Activated CD4-positive, alpha-beta T cell treated with anti-CD3 and anti-CD28 coated beads, Interleukin-2, amount 10 ng/mL, durations not matched to agents 7 days and 5 days (primary cell): ENCODE measurements at regions not wholly inside any gene's neighbourhood (a gene's known extent, or its start where the extent isn't known, plus 50 kb on each side); places are given as distances from the start of the nearest gene placed in this dataset.
"Not testable (repeated sequence)": the region's sequence is repeated elsewhere in the genome, so short reads cannot be mapped to it uniquely, and the experiment has no call there.

Experiments
- CTCF ChIA-PET: fragments of 350-600 bp; sonication (Branson Sonifier 250); formaldehyde crosslinking; loops from one replicate; lab custom pipeline; 2021; ENCODE audit warnings: antibody characterized with exemption; lab: Charles Lee
- POLR2A ChIA-PET: fragments of 350-600 bp; sonication (Branson Sonifier 250); formaldehyde crosslinking; loops from one replicate; lab custom pipeline; 2021; ENCODE audit warnings: antibody characterized with exemption; lab: Charles Lee
- DNase-seq: peaks from one replicate; pipeline ENCODE4 v3.0.0-alpha.2; 2020
- H3K27ac Mint-ChIP-seq: one replicate; pipeline ENCODE4 v1.8.0; 2021; ENCODE audit warnings: mild to moderate bottlenecking, moderate library complexity, mixed read lengths
- H3K27me3 Mint-ChIP-seq: one replicate; pipeline ENCODE4 v1.8.0; 2021; ENCODE audit warnings: mixed read lengths
- H3K36me3 Mint-ChIP-seq: one replicate; pipeline ENCODE4 v1.8.0; 2021; ENCODE audit warnings: low read depth, mixed read lengths
- H3K4me1 Mint-ChIP-seq: one replicate; pipeline ENCODE4 v1.8.0; 2021; ENCODE audit warnings: mixed read lengths
- H3K4me3 Mint-ChIP-seq: one replicate; pipeline ENCODE4 v1.8.0; 2021; ENCODE audit warnings: mild to moderate bottlenecking, moderate library complexity, mixed read lengths
- H3K9me3 Mint-ChIP-seq: one replicate; pipeline ENCODE4 v1.8.0; 2021; ENCODE audit warnings: mixed read lengths

- no peaks in the 10 kb centered on the region for H3K36me3 Mint-ChIP-seq
- CTCF ChIA-PET: no interaction called here
- H3K4me3 Mint-ChIP-seq: no peak overlapping the region
- peaks cover 2% of the 10 kb centered on the region for H3K9me3 Mint-ChIP-seq
- H3K27ac Mint-ChIP-seq: no peak overlapping the region
- peaks cover 4% of the 10 kb centered on the region for H3K27me3 Mint-ChIP-seq
- POLR2A ChIA-PET: no interaction called here
- no peak for DNase-seq
- no peaks in the 10 kb centered on the region for H3K4me1 Mint-ChIP-seq
Observed at GRCh38 chr3:134106580-134106979, 76.9 kb upstream of the SLCO2A1 start.

GRCh38 chr3:134105876-134106556 is 76.3 kb upstream of the SLCO2A1 start:
- Mint-ChIP-seq H3K36me3 (no peaks in the 10 kb centered on the region), H3K27me3 (peaks cover 4% of the 10 kb centered on the region), H3K9me3 (peaks cover 2% of the 10 kb centered on the region), H3K4me3 (no peak overlapping the region), H3K27ac (no peak overlapping the region), H3K4me1 (no peaks in the 10 kb centered on the region)
- no peak for DNase-seq
- POLR2A ChIA-PET: no interaction called here
- CTCF ChIA-PET: no interaction called here

- ChIA-PET CTCF (no interaction called here), POLR2A (no interaction called here)
- Mint-ChIP-seq H3K27me3 (peaks cover 8% of the 10 kb centered on the region), H3K36me3 (no peaks in the 10 kb centered on the region), H3K27ac (no peak overlapping the region), H3K4me3 (no peak overlapping the region), H3K9me3 (no peaks in the 10 kb centered on the region), H3K4me1 (no peaks in the 10 kb centered on the region)
- no peak for DNase-seq
Observed at GRCh38 chr3:134104031-134104430, 74.3 kb upstream of the SLCO2A1 start.

GRCh38 chr3:134103470-134103869 is 73.7 kb upstream of the SLCO2A1 start:
- H3K36me3 Mint-ChIP-seq: no peaks in the 10 kb centered on the region
- no peak overlapping the region for H3K27ac Mint-ChIP-seq
- no peak for DNase-seq
- POLR2A ChIA-PET: no interaction called here
- H3K9me3 Mint-ChIP-seq: no peaks in the 10 kb centered on the region
- peaks cover 12% of the 10 kb centered on the region for H3K27me3 Mint-ChIP-seq
- CTCF ChIA-PET: no interaction called here
- no peak overlapping the region for H3K4me3 Mint-ChIP-seq
- H3K4me1 Mint-ChIP-seq: no peaks in the 10 kb centered on the region

GRCh38 chr3:134102976-134103375 is 73.3 kb upstream of the SLCO2A1 start:
- POLR2A ChIA-PET: no interaction called here
- Mint-ChIP-seq H3K4me1 (no peaks in the 10 kb centered on the region), H3K27me3 (peaks cover 12% of the 10 kb centered on the region)

GRCh38 chr3:134096214-134096613 is 66.5 kb upstream of the SLCO2A1 start:
- POLR2A ChIA-PET, H3K27me3 Mint-ChIP-seq, H3K9me3 Mint-ChIP-seq, DNase-seq, H3K36me3 Mint-ChIP-seq, CTCF ChIA-PET, H3K4me3 Mint-ChIP-seq, H3K27ac Mint-ChIP-seq, H3K4me1 Mint-ChIP-seq: not testable (repeated sequence)

More at GRCh38 chr3:134102976-134103375, 73.3 kb upstream of the SLCO2A1 start:
- no peaks in the 10 kb centered on the region for H3K36me3 Mint-ChIP-seq
- no peaks in the 10 kb centered on the region for H3K9me3 Mint-ChIP-seq
- DNase-seq: no peak
- no peak overlapping the region for H3K27ac Mint-ChIP-seq
- CTCF ChIA-PET: no interaction called here
- no peak overlapping the region for H3K4me3 Mint-ChIP-seq

- no peaks in the 10 kb centered on the region for H3K36me3 Mint-ChIP-seq
- no peak overlapping the region for H3K4me3 Mint-ChIP-seq
- H3K27me3 Mint-ChIP-seq: peaks cover 8% of the 10 kb centered on the region
- ChIA-PET POLR2A (no interaction called here), CTCF (no interaction called here)
- no peaks in the 10 kb centered on the region for H3K9me3 Mint-ChIP-seq
- no peaks in the 10 kb centered on the region for H3K4me1 Mint-ChIP-seq
- H3K27ac Mint-ChIP-seq: no peak overlapping the region
- DNase-seq: no peak
Observed at GRCh38 chr3:134095005-134095404, 65.3 kb upstream of the SLCO2A1 start.

GRCh38 chr3:134094491-134094890 is 64.8 kb upstream of the SLCO2A1 start:
- Mint-ChIP-seq H3K27ac (no peak overlapping the region), H3K9me3 (no peaks in the 10 kb centered on the region), H3K27me3 (peaks cover 6% of the 10 kb centered on the region), H3K4me1 (no peaks in the 10 kb centered on the region), H3K4me3 (no peak overlapping the region), H3K36me3 (no peaks in the 10 kb centered on the region)
- no peak for DNase-seq
- CTCF ChIA-PET: no interaction called here
- POLR2A ChIA-PET: no interaction called here

- ChIA-PET POLR2A (no interaction called here), CTCF (no interaction called here)
- Mint-ChIP-seq H3K36me3 (no peaks in the 10 kb centered on the region), H3K4me3 (no peak overlapping the region), H3K27me3 (peaks cover 3% of the 10 kb centered on the region), H3K9me3 (no peaks in the 10 kb centered on the region), H3K4me1 (no peaks in the 10 kb centered on the region), H3K27ac (no peak overlapping the region)
- DNase-seq: no peak
Observed at GRCh38 chr3:134093956-134094355, 64.2 kb upstream of the SLCO2A1 start.

GRCh38 chr3:134092208-134092701 is 62.5 kb upstream of the SLCO2A1 start:
- Mint-ChIP-seq H3K27ac (no peak overlapping the region), H3K36me3 (no peaks in the 10 kb centered on the region), H3K4me3 (no peak overlapping the region), H3K27me3 (no peaks in the 10 kb centered on the region), H3K9me3 (peaks cover 3% of the 10 kb centered on the region), H3K4me1 (no peaks in the 10 kb centered on the region)
- CTCF ChIA-PET: no interaction called here
- DNase-seq: no peak
- POLR2A ChIA-PET: no interaction called here

- no peaks in the 10 kb centered on the region for H3K36me3 Mint-ChIP-seq
- no peaks in the 10 kb centered on the region for H3K27me3 Mint-ChIP-seq
- ChIA-PET CTCF (no interaction called here), POLR2A (no interaction called here)
- H3K9me3 Mint-ChIP-seq: peaks cover 3% of the 10 kb centered on the region
- no peak overlapping the region for H3K4me3 Mint-ChIP-seq
- H3K4me1 Mint-ChIP-seq: no peaks in the 10 kb centered on the region
- H3K27ac Mint-ChIP-seq: no peak overlapping the region
- DNase-seq: no peak
Observed at GRCh38 chr3:134090031-134090430, 60.3 kb upstream of the SLCO2A1 start.

GRCh38 chr3:134087060-134087974 is 57.6 kb upstream of the SLCO2A1 start:
- peaks cover 1% of the 10 kb centered on the region for H3K27me3 Mint-ChIP-seq
- no peaks in the 10 kb centered on the region for H3K36me3 Mint-ChIP-seq
- ChIA-PET POLR2A (no interaction called here), CTCF (no interaction called here)
- no peak for DNase-seq
- H3K9me3 Mint-ChIP-seq: peaks cover 3% of the 10 kb centered on the region
- no peaks in the 10 kb centered on the region for H3K4me1 Mint-ChIP-seq
- H3K27ac Mint-ChIP-seq: no peak overlapping the region
- H3K4me3 Mint-ChIP-seq: no peak overlapping the region

GRCh38 chr3:134086616-134087015 is 56.9 kb upstream of the SLCO2A1 start:
- H3K4me1 Mint-ChIP-seq: no peaks in the 10 kb centered on the region
- DNase-seq: no peak
- no peaks in the 10 kb centered on the region for H3K36me3 Mint-ChIP-seq
- H3K9me3 Mint-ChIP-seq: peaks cover 3% of the 10 kb centered on the region
- no peak overlapping the region for H3K27ac Mint-ChIP-seq
- peaks cover 1% of the 10 kb centered on the region for H3K27me3 Mint-ChIP-seq
- ChIA-PET POLR2A (no interaction called here), CTCF (no interaction called here)
- H3K4me3 Mint-ChIP-seq: no peak overlapping the region
